Neural progenitor cell (in vitro differentiated cells): ENCODE measurements at regions not wholly inside any gene's neighbourhood (a gene's known extent, or its start where the extent isn't known, plus 50 kb on each side); places are given as distances from the start of the nearest gene placed in this dataset.

ENCODE experiments used
- DNase-seq: peaks from one replicate; pipeline ENCODE4 v3.0.0-alpha.2; 2016; ENCODE audit warnings: low spot score
- H2AFZ ChIP-seq: fragments of 200-600 bp; sonication (generic); replicated peaks from 2 replicates; pipeline ENCODE4 v1.6.1; 2016; ENCODE audit warnings: antibody characterized with exemption
- H3F3A ChIP-seq: fragments of 200-600 bp; sonication (generic); 2 replicates; pipeline ENCODE4 v1.6.1; 2016; ENCODE audit warnings: antibody characterized with exemption, low read depth
- H3K27ac ChIP-seq: fragments of 200-600 bp; sonication (generic); 2 replicates; pipeline ENCODE4 v1.5.1; 2016; ENCODE audit warnings: mild to moderate bottlenecking
- H3K27me3 ChIP-seq: fragments of 200-600 bp; sonication (generic); 2 replicates; pipeline ENCODE4 v1.6.1; 2016; ENCODE audit warnings: mild to moderate bottlenecking, moderate library complexity
- H3K36me3 ChIP-seq: fragments of 200-600 bp; sonication (generic); 2 replicates; pipeline ENCODE4 v1.5.1; 2016
- H3K4me1 ChIP-seq: fragments of 200-600 bp; sonication (generic); 2 replicates; pipeline ENCODE4 v1.6.1; 2016; ENCODE audit warnings: mixed run types
- H3K4me2 ChIP-seq: fragments of 200-600 bp; sonication (generic); 2 replicates; pipeline ENCODE4 v1.6.1; 2016
- H3K4me3 ChIP-seq: fragments of 200-600 bp; sonication (generic); 2 replicates; pipeline ENCODE4 v1.5.1; 2016
- H3K79me2 ChIP-seq: fragments of 200-600 bp; sonication (generic); 2 replicates; pipeline ENCODE4 v1.6.1; 2016; ENCODE audit warnings: low read depth
- H3K9ac ChIP-seq: fragments of 200-600 bp; sonication (generic); 2 replicates; pipeline ENCODE4 v1.6.1; 2016
- H3K9me3 ChIP-seq: fragments of 200-600 bp; sonication (generic); 2 replicates; pipeline ENCODE4 v1.5.1; 2016; ENCODE audit warnings: low read depth
- H4K20me1 ChIP-seq: fragments of 200-600 bp; sonication (generic); 2 replicates; pipeline ENCODE4 v1.6.1; 2016; ENCODE audit warnings: low read depth
- H3K27ac Mint-ChIP-seq: 3 replicates; pipeline ENCODE4 v1.8.0; 2021; ENCODE audit warnings: mixed read lengths
- H3K27me3 Mint-ChIP-seq: 2 replicates; pipeline ENCODE4 v1.8.0; 2022; ENCODE audit warnings: low read depth, mild to moderate bottlenecking, inconsistent platforms, moderate library complexity, mixed read lengths; ENCODE audit not compliant: insufficient read depth
- H3K36me3 Mint-ChIP-seq: 3 replicates; pipeline ENCODE4 v1.8.0; 2021; ENCODE audit warnings: mixed read lengths
- H3K4me1 Mint-ChIP-seq: 3 replicates; pipeline ENCODE4 v1.8.0; 2021; ENCODE audit warnings: mixed read lengths
- H3K4me3 Mint-ChIP-seq: 3 replicates; pipeline ENCODE4 v1.8.0; 2021; ENCODE audit warnings: mild to moderate bottlenecking, moderate library complexity, mixed read lengths
- H3K9me3 Mint-ChIP-seq: 3 replicates; pipeline ENCODE4 v1.8.0; 2020; ENCODE audit warnings: mixed read lengths
- CTCF ChIP-seq: fragments of 200-600 bp; sonication (generic); IDR thresholded peaks from 2 replicates; pipeline ENCODE4 v1.5.1; 2017; ENCODE audit warnings: antibody characterized with exemption, mild to moderate bottlenecking
- EZH2 ChIP-seq: fragments of 200-600 bp; sonication (generic); IDR thresholded peaks from 2 replicates; pipeline ENCODE4 v1.6.1; 2017; ENCODE audit warnings: antibody characterized with exemption, mild to moderate bottlenecking, moderate library complexity
- EZH2phosphoT487 ChIP-seq: fragments of 200-600 bp; sonication (generic); IDR thresholded peaks from 2 replicates; pipeline ENCODE4 v1.6.1; 2017; ENCODE audit warnings: antibody characterized with exemption

DNA sequence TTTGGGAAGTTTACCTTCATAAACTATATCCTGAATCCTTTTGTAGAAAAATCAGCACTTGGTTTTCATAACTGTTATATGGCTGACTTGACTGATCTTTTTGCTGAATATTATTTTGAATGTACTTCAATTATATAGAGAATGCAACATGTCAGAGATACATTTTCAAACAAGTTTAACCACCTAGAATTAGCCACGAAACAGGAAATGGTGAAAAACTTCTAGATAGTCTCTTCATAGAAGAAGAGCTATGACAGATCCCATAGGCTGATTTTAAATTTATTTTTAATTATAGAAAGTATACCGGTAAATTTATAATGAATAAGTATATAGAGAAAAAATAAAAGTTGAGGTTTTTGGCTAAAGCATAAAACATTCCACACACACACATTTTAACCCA is 436.8 kb upstream of the DPPA4 start:
- Histone ChIP-seq H3K4me1 (no peaks in the 10 kb centered on the region), H3F3A (no peaks in the 10 kb centered on the region), H4K20me1 (no peaks in the 10 kb centered on the region), H3K27ac (no peak overlapping the region), H3K4me2 (no peak overlapping the region), H3K27me3 (no peaks in the 10 kb centered on the region), H3K9me3 (no peaks in the 10 kb centered on the region), H2AFZ (no peak overlapping the region), H3K9ac (no peak overlapping the region), H3K4me3 (no peak overlapping the region), H3K79me2 (no peaks in the 10 kb centered on the region), H3K36me3 (no peaks in the 10 kb centered on the region)
- H3K36me3 Mint-ChIP-seq: peaks cover 2% of the 10 kb centered on the region
- H3K27me3 Mint-ChIP-seq: peaks cover 2% of the 10 kb centered on the region
- no peak overlapping the region for H3K4me3 Mint-ChIP-seq
- H3K27ac Mint-ChIP-seq: no peak overlapping the region
- H3K4me1 Mint-ChIP-seq: no peaks in the 10 kb centered on the region
- TF ChIP-seq EZH2 (no peak), EZH2phosphoT487 (no peak), CTCF (no peak)
- peaks cover 15% of the 10 kb centered on the region for H3K9me3 Mint-ChIP-seq
- no peak for DNase-seq

- Mint-ChIP-seq H3K36me3 (no peaks in the 10 kb centered on the region), H3K9me3 (peaks cover 2% of the 10 kb centered on the region), H3K4me1 (no peaks in the 10 kb centered on the region), H3K27ac (no peak overlapping the region), H3K4me3 (no peak overlapping the region), H3K27me3 (no peaks in the 10 kb centered on the region)
- Histone ChIP-seq H3F3A (no peaks in the 10 kb centered on the region), H3K4me2 (no peak overlapping the region), H3K27me3 (no peaks in the 10 kb centered on the region), H3K9me3 (no peaks in the 10 kb centered on the region), H3K9ac (no peak overlapping the region), H3K79me2 (no peaks in the 10 kb centered on the region), H3K27ac (no peak overlapping the region), H4K20me1 (no peaks in the 10 kb centered on the region), H2AFZ (no peak overlapping the region), H3K4me3 (no peak overlapping the region), H3K36me3 (no peaks in the 10 kb centered on the region), H3K4me1 (no peaks in the 10 kb centered on the region)
- DNase-seq: no peak
- no peak for TF ChIP-seq EZH2phosphoT487
- TF ChIP-seq EZH2: no peak
- TF ChIP-seq CTCF: no peak
Measured at GRCh38 chr3:109784285-109784684, 446.9 kb upstream of the DPPA4 start.

DNA sequence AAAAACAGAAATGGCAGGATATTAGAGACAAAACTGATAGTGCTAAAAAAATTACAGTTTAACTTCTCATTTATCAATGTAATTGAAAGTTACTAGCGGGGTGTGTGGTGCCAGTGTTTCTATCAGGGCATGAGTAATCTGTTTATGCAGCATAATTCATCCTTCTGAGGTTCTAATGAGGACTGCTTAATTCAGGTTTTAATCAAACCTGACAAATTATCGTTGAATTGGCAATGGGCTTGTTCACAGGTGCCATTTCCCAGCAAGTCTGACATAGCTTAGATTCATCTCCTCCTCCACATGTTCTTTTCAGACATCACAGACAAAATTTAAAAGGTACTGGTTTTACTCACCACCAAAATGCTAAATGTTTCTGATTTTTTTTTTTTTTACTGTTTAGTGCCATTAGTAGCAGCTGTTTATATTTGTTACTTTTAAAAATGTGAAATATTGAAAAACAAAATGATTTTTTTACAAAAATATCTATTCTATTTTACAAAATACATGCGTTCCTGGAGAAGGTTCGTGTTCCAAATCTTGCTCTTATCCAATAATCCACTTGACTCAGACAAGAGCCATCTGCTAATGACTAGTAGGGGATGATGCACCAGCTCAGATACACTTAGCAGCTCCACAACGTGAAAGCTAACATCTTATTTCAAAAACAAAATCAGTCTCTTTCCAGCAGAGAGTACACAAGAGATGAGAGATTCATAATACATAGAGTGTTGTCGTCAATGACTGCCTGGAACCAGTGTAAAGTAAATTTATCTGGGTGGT is 447.7 kb upstream of the DPPA4 start:
- no peaks in the 10 kb centered on the region for H4K20me1 ChIP-seq
- H3K27me3 ChIP-seq: no peaks in the 10 kb centered on the region
- Mint-ChIP-seq H3K4me1 (no peaks in the 10 kb centered on the region), H3K4me3 (no peak overlapping the region), H3K36me3 (no peaks in the 10 kb centered on the region), H3K27me3 (no peaks in the 10 kb centered on the region), H3K27ac (no peak overlapping the region), H3K9me3 (no peaks in the 10 kb centered on the region)
- H3K4me1 ChIP-seq: no peaks in the 10 kb centered on the region
- H3K36me3 ChIP-seq: no peaks in the 10 kb centered on the region
- no peak overlapping the region for H3K9ac ChIP-seq
- H3F3A ChIP-seq: no peaks in the 10 kb centered on the region
- H3K9me3 ChIP-seq: no peaks in the 10 kb centered on the region
- TF ChIP-seq EZH2phosphoT487: no peak
- no peak for TF ChIP-seq EZH2
- no peak for DNase-seq
- no peaks in the 10 kb centered on the region for H3K79me2 ChIP-seq
- no peak overlapping the region for H3K4me2 ChIP-seq
- no peak overlapping the region for H2AFZ ChIP-seq
- H3K4me3 ChIP-seq: no peak overlapping the region
- H3K27ac ChIP-seq: no peak overlapping the region

- Histone ChIP-seq H3K4me2 (no peak overlapping the region), H3K79me2 (no peaks in the 10 kb centered on the region), H3K9me3 (no peaks in the 10 kb centered on the region), H3K27me3 (no peaks in the 10 kb centered on the region), H3F3A (no peaks in the 10 kb centered on the region), H3K4me1 (no peaks in the 10 kb centered on the region), H3K9ac (no peak overlapping the region), H3K4me3 (no peak overlapping the region), H4K20me1 (no peaks in the 10 kb centered on the region), H3K36me3 (no peaks in the 10 kb centered on the region), H3K27ac (no peak overlapping the region), H2AFZ (no peak overlapping the region)
- DNase-seq: peak; percentile 13
- H3K27ac Mint-ChIP-seq: no peak overlapping the region
- no peaks in the 10 kb centered on the region for H3K4me1 Mint-ChIP-seq
- H3K36me3 Mint-ChIP-seq: no peaks in the 10 kb centered on the region
- no peak overlapping the region for H3K4me3 Mint-ChIP-seq
- peaks cover 2% of the 10 kb centered on the region for H3K9me3 Mint-ChIP-seq
- TF ChIP-seq EZH2phosphoT487 (no peak), CTCF (peak; percentile 54)
- H3K27me3 Mint-ChIP-seq: no peaks in the 10 kb centered on the region
Measured at GRCh38 chr3:109803274-109803673, 465.9 kb upstream of the DPPA4 start.
